ENCODE measurements at regions not wholly inside any gene's neighbourhood (a gene's known extent, or its start where the extent isn't known, plus 50 kb on each side); places are given as distances from the start of the nearest gene placed in this dataset.

DNA sequence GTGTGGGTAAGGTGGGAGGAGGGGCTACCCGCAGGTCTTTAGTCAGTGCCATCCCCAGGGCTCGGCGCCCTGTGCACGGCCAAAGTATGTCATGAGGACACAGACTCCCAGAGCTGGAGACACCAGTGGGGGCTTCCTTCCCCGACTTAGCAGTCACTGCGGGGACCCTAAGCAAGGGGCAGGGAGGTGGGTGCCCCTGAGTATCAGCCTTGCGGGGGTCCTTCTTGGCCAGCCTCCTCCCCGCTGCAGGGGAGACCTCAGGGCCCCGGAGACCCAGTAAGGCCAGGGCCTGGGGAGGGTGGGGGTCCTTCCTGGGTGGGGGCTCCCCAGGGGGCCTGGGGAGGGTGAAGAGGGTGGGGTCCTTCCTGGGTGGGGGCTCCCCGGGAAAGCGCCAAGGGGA, 673.8 kb downstream of the BRD1 start:
- DNase-seq (ENCODE audit: low read depth): no peak
- no peak overlapping the region for H3K4me3 ChIP-seq (ENCODE audit: low read depth, low read length)
- TF ChIP-seq, protein P1, sequence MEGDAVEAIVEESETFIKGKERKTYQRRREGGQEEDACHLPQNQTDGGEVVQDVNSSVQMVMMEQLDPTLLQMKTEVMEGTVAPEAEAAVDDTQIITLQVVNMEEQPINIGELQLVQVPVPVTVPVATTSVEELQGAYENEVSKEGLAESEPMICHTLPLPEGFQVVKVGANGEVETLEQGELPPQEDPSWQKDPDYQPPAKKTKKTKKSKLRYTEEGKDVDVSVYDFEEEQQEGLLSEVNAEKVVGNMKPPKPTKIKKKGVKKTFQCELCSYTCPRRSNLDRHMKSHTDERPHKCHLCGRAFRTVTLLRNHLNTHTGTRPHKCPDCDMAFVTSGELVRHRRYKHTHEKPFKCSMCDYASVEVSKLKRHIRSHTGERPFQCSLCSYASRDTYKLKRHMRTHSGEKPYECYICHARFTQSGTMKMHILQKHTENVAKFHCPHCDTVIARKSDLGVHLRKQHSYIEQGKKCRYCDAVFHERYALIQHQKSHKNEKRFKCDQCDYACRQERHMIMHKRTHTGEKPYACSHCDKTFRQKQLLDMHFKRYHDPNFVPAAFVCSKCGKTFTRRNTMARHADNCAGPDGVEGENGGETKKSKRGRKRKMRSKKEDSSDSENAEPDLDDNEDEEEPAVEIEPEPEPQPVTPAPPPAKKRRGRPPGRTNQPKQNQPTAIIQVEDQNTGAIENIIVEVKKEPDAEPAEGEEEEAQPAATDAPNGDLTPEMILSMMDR (IDR thresholded peaks at IDR 0.05; ENCODE audit: low read depth, low read length, missing control alignments): no peak

DNA sequence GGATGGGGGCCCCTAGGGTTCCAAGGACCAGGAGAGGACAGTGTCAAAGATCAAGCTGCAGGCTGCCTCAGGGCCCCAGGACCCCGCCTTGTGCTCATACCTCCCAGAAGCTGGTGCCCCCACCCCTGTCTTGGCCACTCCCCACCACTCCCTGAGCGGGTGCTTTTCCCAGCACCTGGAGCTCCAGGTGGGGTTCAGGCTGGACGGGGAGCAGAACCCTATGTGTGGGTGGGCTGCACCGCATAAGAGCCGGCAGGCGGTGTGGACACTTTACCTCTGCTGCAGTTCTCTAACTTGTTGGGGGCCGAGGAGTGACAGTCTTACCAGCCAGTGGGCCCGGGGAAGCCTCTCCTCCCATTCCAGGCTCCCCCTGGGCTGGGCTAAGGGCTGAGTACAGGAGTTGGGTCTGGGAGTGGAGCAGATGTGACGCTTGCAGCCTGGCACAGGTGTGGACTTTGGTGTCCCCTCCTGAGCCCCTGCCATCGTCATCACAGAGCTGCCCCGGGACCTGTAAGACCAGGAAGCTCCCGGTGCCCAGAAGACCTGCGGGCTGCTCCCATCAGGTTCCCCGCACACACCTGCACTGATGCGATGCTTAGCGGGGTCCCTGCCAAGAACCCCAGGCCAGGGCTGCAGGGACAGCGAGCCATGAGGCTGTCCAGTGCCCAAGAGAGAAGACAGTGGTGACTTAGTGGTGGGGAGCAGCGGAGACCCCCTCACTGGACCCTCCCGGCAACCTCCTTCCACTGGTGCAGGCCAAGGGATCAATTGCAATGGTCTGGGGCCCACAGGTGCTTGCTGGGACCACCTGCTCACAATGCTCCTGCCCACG, 674.5 kb downstream of the BRD1 start:
- DNase-seq (ENCODE audit: low read depth): no peak
- TF ChIP-seq, protein P1 (IDR thresholded peaks at IDR 0.05; ENCODE audit: low read depth, low read length, missing control alignments): no peak
- no peak overlapping the region for H3K4me3 ChIP-seq (ENCODE audit: low read depth, low read length)

DNA sequence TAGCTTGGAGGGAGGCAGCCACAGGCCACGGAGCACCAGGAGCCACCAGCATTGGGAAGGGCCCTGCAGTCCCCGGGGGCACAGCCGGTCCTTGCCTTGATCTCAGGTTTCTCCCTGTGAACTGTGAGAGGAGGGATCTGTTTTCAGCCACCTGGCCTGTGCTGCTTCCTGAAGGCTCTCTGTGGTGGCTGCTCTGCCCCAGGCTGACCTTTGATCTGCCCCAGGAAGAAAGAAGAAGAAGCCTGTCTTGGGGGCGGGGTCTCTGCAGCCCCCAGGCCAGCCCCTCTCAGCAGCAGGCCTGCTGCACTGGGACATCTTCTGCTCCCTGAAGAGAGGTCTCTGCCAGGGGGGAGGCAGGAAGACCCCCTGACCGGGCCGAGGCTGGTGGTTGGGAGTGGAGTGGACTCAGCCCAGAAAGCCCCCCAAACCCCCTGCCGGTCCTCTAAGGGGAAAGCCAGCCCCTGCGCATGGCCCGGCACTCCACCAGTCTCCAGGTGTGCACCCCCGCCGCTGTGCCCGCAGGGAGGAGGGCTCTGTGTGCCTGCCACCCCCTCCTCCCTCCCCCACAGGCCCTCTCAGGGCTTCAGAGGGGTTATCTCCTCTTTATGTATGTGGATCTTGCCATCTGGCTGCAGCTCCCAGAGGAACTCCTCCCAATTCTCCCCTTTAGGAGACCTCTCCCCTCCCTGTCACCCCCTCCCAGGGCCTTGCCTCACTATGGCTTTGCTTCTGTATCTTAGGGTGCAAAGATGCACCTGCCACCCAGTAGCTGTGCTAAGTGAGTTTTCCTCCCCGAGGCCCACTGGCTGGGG, 675.3 kb downstream of the BRD1 start:
- TF ChIP-seq, protein P1 (IDR thresholded peaks at IDR 0.05; ENCODE audit: low read depth, low read length, missing control alignments): no peak
- no peak for DNase-seq (ENCODE audit: low read depth)

DNA sequence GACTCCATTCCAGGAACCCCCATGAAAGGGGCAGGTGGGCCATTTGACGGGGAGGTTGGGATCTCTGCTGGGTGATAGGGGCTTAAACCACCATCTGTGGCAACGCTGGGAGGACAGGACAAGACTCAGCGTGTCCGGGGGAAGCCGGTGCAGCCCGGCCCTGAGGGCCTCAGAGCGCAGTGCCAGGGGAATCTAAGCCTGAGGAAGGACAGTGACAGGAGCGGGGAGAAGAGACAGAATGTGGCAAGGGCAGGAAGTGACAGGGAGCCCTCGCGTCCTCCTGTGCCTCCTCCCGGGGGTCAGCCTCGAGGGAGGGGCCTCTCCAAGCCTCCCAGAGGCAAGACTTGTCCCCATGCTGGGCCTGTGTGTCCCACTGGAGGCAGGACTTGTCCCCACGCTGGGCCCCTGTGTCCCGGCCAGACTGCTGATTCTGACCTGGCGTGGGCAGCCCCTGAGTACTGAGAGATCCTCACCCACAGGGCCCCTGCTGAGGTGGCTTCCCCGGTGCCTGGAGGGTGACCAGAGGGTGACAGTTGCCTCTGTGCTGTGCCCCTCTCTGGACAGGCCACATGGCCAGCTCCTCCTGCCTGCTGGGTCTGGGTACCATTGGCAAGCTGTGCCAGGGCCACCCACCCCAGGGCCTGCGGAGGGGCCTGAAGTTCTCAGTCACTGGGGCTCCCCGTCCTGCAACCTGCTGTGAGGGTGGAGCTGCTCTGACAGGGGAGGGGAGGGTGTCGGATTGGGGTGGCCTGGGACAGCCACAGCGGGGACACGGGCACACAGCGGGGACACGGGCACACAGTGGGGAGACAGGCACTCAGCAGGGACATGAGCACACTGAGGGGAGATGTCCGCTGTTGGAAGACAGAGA, 676.2 kb downstream of the BRD1 start:
- DNase-seq (ENCODE audit: low read depth): no peak
- H3K4me3 ChIP-seq (ENCODE audit: low read depth, low read length): no peak overlapping the region
- TF ChIP-seq, protein P1 (IDR thresholded peaks at IDR 0.05; ENCODE audit: low read depth, low read length, missing control alignments): no peak

More for the DNA sequence above, 675.3 kb downstream of the BRD1 start:
- H3K4me3 ChIP-seq (ENCODE audit: low read depth, low read length): no peak overlapping the region

DNA sequence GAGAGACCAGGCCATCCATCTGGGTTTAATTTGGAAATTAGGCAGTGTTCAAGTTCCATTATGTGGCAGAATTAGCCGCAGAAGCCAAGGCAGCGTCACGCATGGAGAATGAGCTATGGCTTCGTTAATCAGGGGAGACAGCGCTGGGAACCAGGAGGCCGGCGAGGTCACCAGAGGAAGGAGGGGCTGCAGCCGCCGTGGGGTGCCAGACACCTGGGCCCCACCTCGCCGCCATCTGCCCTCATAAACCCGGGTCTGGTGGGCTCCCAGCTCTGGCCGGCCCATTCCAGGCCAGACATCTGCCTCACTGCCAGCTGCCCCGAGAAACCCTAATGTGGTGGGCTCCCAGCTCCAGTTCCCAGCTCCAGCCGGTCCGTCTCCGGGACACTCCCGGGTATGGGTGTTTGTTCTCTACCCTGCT, 676.9 kb downstream of the BRD1 start:
- H3K4me3 ChIP-seq (ENCODE audit: low read depth, low read length): no peak overlapping the region
- DNase-seq (ENCODE audit: low read depth): no peak
- TF ChIP-seq, protein P1 (IDR thresholded peaks at IDR 0.05; ENCODE audit: low read depth, low read length, missing control alignments): no peak

DNA sequence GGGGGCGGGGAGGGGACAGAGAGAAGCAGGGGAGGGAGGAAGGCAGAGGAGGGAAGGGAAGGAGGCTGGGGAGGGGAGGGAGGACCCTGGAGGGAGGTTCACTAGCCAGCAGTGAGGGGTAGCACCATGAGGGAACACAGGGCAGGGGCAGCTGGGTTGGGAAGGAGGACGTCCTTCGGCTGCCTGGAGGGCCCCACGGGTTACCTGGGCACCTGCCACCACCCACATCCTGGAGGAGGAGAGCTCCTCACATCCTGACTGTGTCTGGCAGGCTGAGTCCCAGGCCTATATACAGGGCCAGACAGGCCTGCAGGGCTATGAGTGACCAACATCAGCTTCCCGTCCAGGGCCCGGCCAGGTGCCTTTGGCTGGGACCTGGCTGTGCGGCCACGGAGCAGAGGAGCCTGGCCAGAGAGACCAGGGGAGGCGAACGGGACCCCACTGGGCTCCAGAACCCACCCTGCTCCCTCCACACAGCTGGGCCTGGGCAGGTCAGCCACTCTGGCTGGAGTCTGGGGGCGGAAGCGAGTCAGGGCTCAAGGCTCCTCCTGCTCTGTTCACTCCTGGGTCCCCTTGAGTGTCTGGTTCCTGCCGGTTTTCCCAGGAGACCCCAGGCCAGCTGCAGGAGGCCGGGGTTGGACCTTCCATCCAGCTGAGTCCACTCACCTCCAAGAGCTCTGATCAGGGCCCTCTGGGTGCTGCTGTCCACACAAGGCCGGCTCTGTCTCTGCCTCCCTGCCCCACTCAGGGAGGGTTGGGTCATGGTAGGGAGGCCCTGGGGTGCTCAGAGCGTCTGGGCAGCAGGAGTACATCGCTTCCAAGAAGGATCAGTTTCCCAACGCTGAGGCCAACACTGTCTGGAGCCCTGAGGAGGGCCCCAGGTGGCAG, 677.7 kb downstream of the BRD1 start:
- no peak overlapping the region for H3K4me3 ChIP-seq (ENCODE audit: low read depth, low read length)
- DNase-seq (ENCODE audit: low read depth): no peak
- TF ChIP-seq, protein P1 (IDR thresholded peaks at IDR 0.05; ENCODE audit: low read depth, low read length, missing control alignments): no peak
